ENCODE measurements at regions not wholly inside any gene's neighbourhood (a gene's known extent, or its start where the extent isn't known, plus 50 kb on each side); places are given as distances from the start of the nearest gene placed in this dataset.

DNA sequence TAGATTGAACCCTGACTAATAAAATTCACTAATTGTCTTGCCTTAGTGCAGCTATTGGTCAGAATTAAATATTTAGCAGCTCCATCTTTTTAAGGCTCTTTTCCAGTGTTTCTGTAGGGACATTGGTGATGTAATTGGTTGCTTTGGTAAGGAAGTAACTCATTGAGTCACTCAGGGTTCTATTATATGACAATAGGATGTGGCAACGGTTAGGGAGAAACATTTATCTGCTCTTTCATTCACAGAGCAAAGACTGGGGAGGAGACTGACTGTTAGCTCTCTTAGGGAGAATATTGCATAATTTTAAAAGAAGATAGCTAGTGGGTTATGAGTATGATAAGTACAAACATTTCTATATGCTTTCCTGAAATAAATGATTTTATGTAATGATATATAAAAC, 616.5 kb downstream of the TRHDE start:
- Histone ChIP-seq H4K91ac (ENCODE audit: insufficient read length, low read depth, low read length) (no peak overlapping the region), H3K4me1 (ENCODE audit: insufficient read depth, low read length) (peaks cover 3% of the 10 kb centered on the region), H3K79me1 (ENCODE audit: insufficient read depth, low read depth, low read length, poor library complexity, severe bottlenecking) (no peaks in the 10 kb centered on the region), H2BK15ac (ENCODE audit: low read depth, low read length) (no peak overlapping the region), H3K14ac (ENCODE audit: insufficient read depth, low read length) (no peak overlapping the region), H3K79me2 (ENCODE audit: insufficient read depth, low read length) (no peaks in the 10 kb centered on the region), H3K9ac (ENCODE audit: extremely low read depth, insufficient read length, low read length) (no peak overlapping the region), H4K20me1 (ENCODE audit: control insufficient read depth, insufficient read depth, insufficient read length) (no peaks in the 10 kb centered on the region), H3K18ac (ENCODE audit: insufficient read length, low read depth, low read length) (no peak overlapping the region), H4K8ac (replicated peaks; ENCODE audit: insufficient read length, low read depth, low read length) (no peak overlapping the region), H4K5ac (ENCODE audit: insufficient read length, low read depth, low read length) (no peak overlapping the region), H3K27ac (ENCODE audit: insufficient read length, low read depth, low read length) (no peak overlapping the region), H3K27me3 (ENCODE audit: insufficient read depth, low read length) (no peaks in the 10 kb centered on the region), H2BK5ac (ENCODE audit: insufficient read length, low read length) (no peak overlapping the region), H2AFZ (ENCODE audit: low read length) (no peak overlapping the region), H2AK5ac (ENCODE audit: insufficient read length, low read length) (no peak overlapping the region), H2BK20ac (ENCODE audit: low read depth, low read length, poor library complexity, severe bottlenecking) (no peak overlapping the region), H3K23ac (ENCODE audit: insufficient read length, low read depth, low read length) (no peak overlapping the region), H3K4ac (ENCODE audit: low read depth, low read length) (no peak overlapping the region), H2BK12ac (ENCODE audit: insufficient read length, low read depth, low read length) (no peak overlapping the region), H3T11ph (ENCODE audit: low read length) (no peak overlapping the region), H3K23me2 (ENCODE audit: insufficient read length, low read depth, low read length, poor library complexity, severe bottlenecking) (no peaks in the 10 kb centered on the region), H3K4me2 (ENCODE audit: insufficient read depth, insufficient read length, low read length) (no peak overlapping the region), H2BK120ac (ENCODE audit: low read depth, low read length, poor library complexity, severe bottlenecking) (no peak overlapping the region), H3K56ac (ENCODE audit: insufficient read length, low read depth, low read length) (no peak overlapping the region), H3K9me3 (ENCODE audit: control insufficient read depth, low read depth, low read length) (no peaks in the 10 kb centered on the region)
- WGBS (ENCODE audit: extremely low coverage, insufficient read length, low lambda C conversion rate) = no CpG with 5 or more reads among the region's 1 CpG
- H3K4me3 Mint-ChIP-seq = no peak overlapping the region
- H3K36me3 Mint-ChIP-seq (ENCODE audit: insufficient read depth in 1 of 3, low read depth in 3 of 3) = no peaks in the 10 kb centered on the region
- no peak overlapping the region for H3K27ac Mint-ChIP-seq
- no peaks in the 10 kb centered on the region for H3K27me3 Mint-ChIP-seq (ENCODE audit: low read depth)
- H3K4me1 Mint-ChIP-seq = peaks cover 20 to 24% of the 10 kb centered on the region in 2 experiments
- TF ChIP-seq, protein P1, sequence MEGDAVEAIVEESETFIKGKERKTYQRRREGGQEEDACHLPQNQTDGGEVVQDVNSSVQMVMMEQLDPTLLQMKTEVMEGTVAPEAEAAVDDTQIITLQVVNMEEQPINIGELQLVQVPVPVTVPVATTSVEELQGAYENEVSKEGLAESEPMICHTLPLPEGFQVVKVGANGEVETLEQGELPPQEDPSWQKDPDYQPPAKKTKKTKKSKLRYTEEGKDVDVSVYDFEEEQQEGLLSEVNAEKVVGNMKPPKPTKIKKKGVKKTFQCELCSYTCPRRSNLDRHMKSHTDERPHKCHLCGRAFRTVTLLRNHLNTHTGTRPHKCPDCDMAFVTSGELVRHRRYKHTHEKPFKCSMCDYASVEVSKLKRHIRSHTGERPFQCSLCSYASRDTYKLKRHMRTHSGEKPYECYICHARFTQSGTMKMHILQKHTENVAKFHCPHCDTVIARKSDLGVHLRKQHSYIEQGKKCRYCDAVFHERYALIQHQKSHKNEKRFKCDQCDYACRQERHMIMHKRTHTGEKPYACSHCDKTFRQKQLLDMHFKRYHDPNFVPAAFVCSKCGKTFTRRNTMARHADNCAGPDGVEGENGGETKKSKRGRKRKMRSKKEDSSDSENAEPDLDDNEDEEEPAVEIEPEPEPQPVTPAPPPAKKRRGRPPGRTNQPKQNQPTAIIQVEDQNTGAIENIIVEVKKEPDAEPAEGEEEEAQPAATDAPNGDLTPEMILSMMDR (conservative IDR thresholded peaks at IDR 0.05) = no peak
- no peaks in the 10 kb centered on the region for H3K9me3 Mint-ChIP-seq
- DNase-seq = no peak

Measured in H9 (cell line).